Breast epithelium (tissue), 3 donors: ENCODE measurements at regions not wholly inside any gene's neighbourhood (a gene's known extent, or its start where the extent isn't known, plus 50 kb on each side); places are given as distances from the start of the nearest gene placed in this dataset.

Source experiments
- CTCF ChIP-seq, 3 donors: fragments of 450-650 bp; IDR thresholded peaks; one replicate each; pipeline ENCODE4 v1.5.1; 2016 to 2017; ENCODE audit warnings: antibody characterized with exemption in 3 of 3, mild to moderate bottlenecking in 3 of 3, moderate library complexity in 3 of 3
- POLR2A ChIP-seq: fragments of 450-650 bp; IDR thresholded peaks from one replicate; pipeline ENCODE4 v1.6.1; 2016; ENCODE audit warnings: antibody characterized with exemption, mild to moderate bottlenecking, moderate library complexity
- POLR2AphosphoS5 ChIP-seq, 3 donors: sonication (generic); formaldehyde crosslinking; IDR thresholded peaks; one replicate each; pipeline ENCODE4 v1.6.1; 2017; ENCODE audit warnings: antibody characterized with exemption in 3 of 3

- no peak for TF ChIP-seq POLR2AphosphoS5 (IDR thresholded peaks at IDR 0.05)
- TF ChIP-seq POLR2A: no peak
- no peak for TF ChIP-seq CTCF (IDR thresholded peaks at IDR 0.05)
These were observed 90.2 kb upstream of the CHD2 start for GRCh38 chr15:92809880-92810361.
